ENCODE measurements at regions not wholly inside any gene's neighbourhood (a gene's known extent, or its start where the extent isn't known, plus 50 kb on each side); places are given as distances from the start of the nearest gene placed in this dataset.

DNA sequence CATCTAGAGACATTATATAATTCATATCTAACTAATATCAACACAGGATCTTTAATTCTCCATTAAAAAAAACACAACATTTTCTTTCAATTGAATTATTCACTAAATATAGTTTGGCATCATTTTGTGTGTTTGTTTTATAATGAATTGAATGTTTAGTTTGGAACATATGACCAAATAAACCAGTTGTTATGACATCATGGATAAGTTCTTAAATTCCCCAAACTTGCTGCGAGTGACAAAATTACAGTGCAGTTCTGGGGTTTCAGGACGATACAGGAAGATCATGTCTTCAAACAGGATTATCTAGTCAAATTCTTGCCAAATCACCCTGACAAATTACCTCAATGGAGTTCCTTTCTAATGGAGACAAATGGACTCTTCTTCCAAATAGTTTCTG is 473.6 kb downstream of the EPM2A start:
- H3K27me3 ChIP-seq (ENCODE audit: control insufficient read depth, insufficient read depth, low read length), result no peaks in the 10 kb centered on the region; the same call in 1 of the 2 replicates
- no peak for TF ChIP-seq POLR2AphosphoS5 (IDR thresholded peaks at IDR 0.05; ENCODE audit: low read depth, low read length)
- TF ChIP-seq, protein P1, sequence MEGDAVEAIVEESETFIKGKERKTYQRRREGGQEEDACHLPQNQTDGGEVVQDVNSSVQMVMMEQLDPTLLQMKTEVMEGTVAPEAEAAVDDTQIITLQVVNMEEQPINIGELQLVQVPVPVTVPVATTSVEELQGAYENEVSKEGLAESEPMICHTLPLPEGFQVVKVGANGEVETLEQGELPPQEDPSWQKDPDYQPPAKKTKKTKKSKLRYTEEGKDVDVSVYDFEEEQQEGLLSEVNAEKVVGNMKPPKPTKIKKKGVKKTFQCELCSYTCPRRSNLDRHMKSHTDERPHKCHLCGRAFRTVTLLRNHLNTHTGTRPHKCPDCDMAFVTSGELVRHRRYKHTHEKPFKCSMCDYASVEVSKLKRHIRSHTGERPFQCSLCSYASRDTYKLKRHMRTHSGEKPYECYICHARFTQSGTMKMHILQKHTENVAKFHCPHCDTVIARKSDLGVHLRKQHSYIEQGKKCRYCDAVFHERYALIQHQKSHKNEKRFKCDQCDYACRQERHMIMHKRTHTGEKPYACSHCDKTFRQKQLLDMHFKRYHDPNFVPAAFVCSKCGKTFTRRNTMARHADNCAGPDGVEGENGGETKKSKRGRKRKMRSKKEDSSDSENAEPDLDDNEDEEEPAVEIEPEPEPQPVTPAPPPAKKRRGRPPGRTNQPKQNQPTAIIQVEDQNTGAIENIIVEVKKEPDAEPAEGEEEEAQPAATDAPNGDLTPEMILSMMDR (IDR thresholded peaks at IDR 0.05), result no peak
- TF ChIP-seq, protein P2, sequence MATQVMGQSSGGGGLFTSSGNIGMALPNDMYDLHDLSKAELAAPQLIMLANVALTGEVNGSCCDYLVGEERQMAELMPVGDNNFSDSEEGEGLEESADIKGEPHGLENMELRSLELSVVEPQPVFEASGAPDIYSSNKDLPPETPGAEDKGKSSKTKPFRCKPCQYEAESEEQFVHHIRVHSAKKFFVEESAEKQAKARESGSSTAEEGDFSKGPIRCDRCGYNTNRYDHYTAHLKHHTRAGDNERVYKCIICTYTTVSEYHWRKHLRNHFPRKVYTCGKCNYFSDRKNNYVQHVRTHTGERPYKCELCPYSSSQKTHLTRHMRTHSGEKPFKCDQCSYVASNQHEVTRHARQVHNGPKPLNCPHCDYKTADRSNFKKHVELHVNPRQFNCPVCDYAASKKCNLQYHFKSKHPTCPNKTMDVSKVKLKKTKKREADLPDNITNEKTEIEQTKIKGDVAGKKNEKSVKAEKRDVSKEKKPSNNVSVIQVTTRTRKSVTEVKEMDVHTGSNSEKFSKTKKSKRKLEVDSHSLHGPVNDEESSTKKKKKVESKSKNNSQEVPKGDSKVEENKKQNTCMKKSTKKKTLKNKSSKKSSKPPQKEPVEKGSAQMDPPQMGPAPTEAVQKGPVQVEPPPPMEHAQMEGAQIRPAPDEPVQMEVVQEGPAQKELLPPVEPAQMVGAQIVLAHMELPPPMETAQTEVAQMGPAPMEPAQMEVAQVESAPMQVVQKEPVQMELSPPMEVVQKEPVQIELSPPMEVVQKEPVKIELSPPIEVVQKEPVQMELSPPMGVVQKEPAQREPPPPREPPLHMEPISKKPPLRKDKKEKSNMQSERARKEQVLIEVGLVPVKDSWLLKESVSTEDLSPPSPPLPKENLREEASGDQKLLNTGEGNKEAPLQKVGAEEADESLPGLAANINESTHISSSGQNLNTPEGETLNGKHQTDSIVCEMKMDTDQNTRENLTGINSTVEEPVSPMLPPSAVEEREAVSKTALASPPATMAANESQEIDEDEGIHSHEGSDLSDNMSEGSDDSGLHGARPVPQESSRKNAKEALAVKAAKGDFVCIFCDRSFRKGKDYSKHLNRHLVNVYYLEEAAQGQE (IDR thresholded peaks at IDR 0.05; ENCODE audit: insufficient read depth in 1 of 2, low read depth in 2 of 2, low read length in 1 of 2), result no peak
- no peak for TF ChIP-seq TCF7L2 (IDR thresholded peaks at IDR 0.05; ENCODE audit: low read depth, low read length)
- no peak for TF ChIP-seq SIN3A (IDR thresholded peaks at IDR 0.05; ENCODE audit: borderline replicate concordance, insufficient read depth, low read depth, low read length)
- intact Hi-C loops (cut with micrococcal nuclease; ENCODE audit: unreplicated experiment) (no loop called here), in situ Hi-C loops (cut with HindIII; ENCODE audit: low pct_unique_long_range_greater_than_20kb, low sequenced_read_pairs) (no loop called here)
- ChIA-PET POLR2A (no interaction called here), CTCF (no interaction called here)
- no TSS peak for BruUV-seq (replicated peaks)
- no peak for ATAC-seq
- no peaks in the 10 kb centered on the region for H3K36me3 ChIP-seq (ENCODE audit: control insufficient read depth, insufficient read depth, low read length)
- no peaks in the 10 kb centered on the region for H3K4me1 ChIP-seq (ENCODE audit: control insufficient read depth, insufficient read depth, low read length)
- H3K9me3 ChIP-seq (ENCODE audit: control insufficient read depth, insufficient read depth, low read depth, low read length), result no peaks in the 10 kb centered on the region
- no peak overlapping the region for H3K27ac ChIP-seq (ENCODE audit: low read length)
- no peak for DNase-seq (ENCODE audit: low read depth, low spot score)
- no peak overlapping the region for H3K4me3 ChIP-seq (ENCODE audit: low read depth in 2 of 2, low read length in 2 of 2)

DNA sequence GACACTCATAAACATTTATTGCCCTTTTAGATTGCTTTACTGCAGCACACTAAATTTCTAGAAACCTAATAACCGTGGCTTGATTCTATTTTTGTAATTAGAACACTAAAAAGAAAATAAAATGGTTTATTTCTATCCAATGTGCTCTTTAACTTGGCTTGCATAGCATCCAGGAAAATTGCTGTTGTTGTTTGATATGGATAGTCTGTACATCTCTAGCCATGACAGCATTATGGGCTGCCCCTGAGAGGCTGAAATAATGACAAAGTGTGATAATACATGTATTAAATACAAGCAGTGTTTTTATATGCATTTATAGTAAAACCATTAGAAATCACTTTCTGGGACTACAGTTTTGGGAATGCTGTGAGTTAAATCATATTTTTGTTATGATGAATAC is 472.5 kb downstream of the EPM2A start:
- Histone ChIP-seq H3K9me3 (ENCODE audit: control insufficient read depth, insufficient read depth, low read depth, low read length) (no peaks in the 10 kb centered on the region), H3K27me3 (ENCODE audit: control insufficient read depth, insufficient read depth, low read length) (no peaks in the 10 kb centered on the region; the same call in 1 of the 2 replicates), H3K27ac (ENCODE audit: low read length) (no peak overlapping the region), H3K4me3 (ENCODE audit: low read depth in 2 of 2, low read length in 2 of 2) (no peak overlapping the region), H3K36me3 (ENCODE audit: control insufficient read depth, insufficient read depth, low read length) (no peaks in the 10 kb centered on the region), H3K4me1 (ENCODE audit: control insufficient read depth, insufficient read depth, low read length) (no peaks in the 10 kb centered on the region)
- ATAC-seq (no peak), DNase-seq (ENCODE audit: low read depth, low spot score) (no peak)
- CTCF ChIA-PET, result no interaction called here
- TF ChIP-seq TCF7L2 (IDR thresholded peaks at IDR 0.05; ENCODE audit: low read depth, low read length), result no peak
- TF ChIP-seq, protein P2 (IDR thresholded peaks at IDR 0.05; ENCODE audit: insufficient read depth in 1 of 2, low read depth in 2 of 2, low read length in 1 of 2), result no peak
- TF ChIP-seq, protein P1 (IDR thresholded peaks at IDR 0.05), result no peak
- TF ChIP-seq POLR2AphosphoS5 (IDR thresholded peaks at IDR 0.05; ENCODE audit: low read depth, low read length), result no peak
- no TSS peak for BruUV-seq (replicated peaks)
- in situ Hi-C loops (cut with HindIII; ENCODE audit: low pct_unique_long_range_greater_than_20kb, low sequenced_read_pairs), result no loop called here
- intact Hi-C loops (cut with micrococcal nuclease; ENCODE audit: unreplicated experiment), result no loop called here
- POLR2A ChIA-PET, result interaction anchor here (0.6 kb wide), 1 partner anchor 164 kb away, joined by 9 read pairs; no protein-coding TSS in a partner anchor
